ENCODE measurements at regions not wholly inside any gene's neighbourhood (a gene's known extent, or its start where the extent isn't known, plus 50 kb on each side); places are given as distances from the start of the nearest gene placed in this dataset.

GRCh38 chr12:75603475-75603874 is 92.1 kb upstream of the KRR1 start:
- Mint-ChIP-seq H3K9me3 (no peaks in the 10 kb centered on the region), H3K27ac (no peak overlapping the region), H3K36me3 (no peaks in the 10 kb centered on the region)
- no peak for ATAC-seq
- DNase-seq (ENCODE audit: low spot score in 2 of 2) = no peak

- no peak overlapping the region for H3K27ac Mint-ChIP-seq
- H3K9me3 Mint-ChIP-seq = no peaks in the 10 kb centered on the region
- no peaks in the 10 kb centered on the region for H3K36me3 Mint-ChIP-seq
- DNase-seq (ENCODE audit: low spot score in 2 of 2) (no peak), ATAC-seq (no peak)
Measured at GRCh38 chr12:75602106-75602505, 90.7 kb upstream of the KRR1 start.

GRCh38 chr12:75600146-75600545 is 88.7 kb upstream of the KRR1 start:
- DNase-seq (ENCODE audit: low spot score in 2 of 2) = no peak
- no peaks in the 10 kb centered on the region for H3K36me3 Mint-ChIP-seq

GRCh38 chr12:75599061-75599460 is 87.7 kb upstream of the KRR1 start:
- Mint-ChIP-seq H3K36me3 (no peaks in the 10 kb centered on the region), H3K27ac (no peak overlapping the region), H3K9me3 (no peaks in the 10 kb centered on the region)
- DNase-seq (ENCODE audit: low spot score in 2 of 2) = no peak
- ATAC-seq = no peak

More at GRCh38 chr12:75600146-75600545, 88.7 kb upstream of the KRR1 start:
- ATAC-seq = no peak
- H3K27ac Mint-ChIP-seq = no peak overlapping the region
- H3K9me3 Mint-ChIP-seq = no peaks in the 10 kb centered on the region

- no peak for ATAC-seq
- H3K9me3 Mint-ChIP-seq = no peaks in the 10 kb centered on the region
- H3K36me3 Mint-ChIP-seq = no peaks in the 10 kb centered on the region
- no peak for DNase-seq (ENCODE audit: low spot score in 2 of 2)
- no peak overlapping the region for H3K27ac Mint-ChIP-seq
Measured at GRCh38 chr12:75596406-75596805, 85.0 kb upstream of the KRR1 start.

GRCh38 chr12:75592638-75593335 is 81.4 kb upstream of the KRR1 start:
- peaks cover 0 to 9% of the 10 kb centered on the region in 2 donors for H3K9me3 Mint-ChIP-seq
- DNase-seq (ENCODE audit: low spot score in 2 of 2) (no peak), ATAC-seq (no peak)
- no peak overlapping the region for H3K27ac Mint-ChIP-seq
- H3K36me3 Mint-ChIP-seq = no peaks in the 10 kb centered on the region

GRCh38 chr12:75592086-75592485 is 80.7 kb upstream of the KRR1 start:
- DNase-seq (ENCODE audit: low spot score in 2 of 2) (no peak), ATAC-seq (no peak)
- peaks cover 0 to 9% of the 10 kb centered on the region in 2 donors for H3K9me3 Mint-ChIP-seq
- no peaks in the 10 kb centered on the region for H3K36me3 Mint-ChIP-seq
- no peak overlapping the region for H3K27ac Mint-ChIP-seq

- ATAC-seq (no peak), DNase-seq (ENCODE audit: low spot score in 2 of 2) (no peak)
- Mint-ChIP-seq H3K36me3 (no peaks in the 10 kb centered on the region), H3K27ac (no peak overlapping the region), H3K9me3 (peaks cover 0 to 9% of the 10 kb centered on the region in 2 donors)
Measured at GRCh38 chr12:75591628-75592027, 80.2 kb upstream of the KRR1 start.

- ATAC-seq = no peak
- peaks cover 0 to 9% of the 10 kb centered on the region in 2 donors for H3K9me3 Mint-ChIP-seq
- no peaks in the 10 kb centered on the region for H3K36me3 Mint-ChIP-seq
- no peak overlapping the region for H3K27ac Mint-ChIP-seq
- no peak for DNase-seq (ENCODE audit: low spot score in 2 of 2)
Measured at GRCh38 chr12:75589801-75590200, 78.4 kb upstream of the KRR1 start.

GRCh38 chr12:75587340-75588106 is 76.1 kb upstream of the KRR1 start:
- H3K27ac Mint-ChIP-seq = no peak overlapping the region
- H3K36me3 Mint-ChIP-seq = no peaks in the 10 kb centered on the region
- ATAC-seq (no peak), DNase-seq (ENCODE audit: low spot score in 2 of 2) (no peak)
- peaks cover 0 to 9% of the 10 kb centered on the region in 2 donors for H3K9me3 Mint-ChIP-seq

- Mint-ChIP-seq H3K36me3 (no peaks in the 10 kb centered on the region), H3K9me3 (peaks cover 0 to 9% of the 10 kb centered on the region in 2 donors), H3K27ac (no peak overlapping the region)
- DNase-seq (ENCODE audit: low spot score in 2 of 2) (no peak), ATAC-seq (no peak)
Measured at GRCh38 chr12:75585330-75585729, 73.9 kb upstream of the KRR1 start.

- Mint-ChIP-seq H3K36me3 (no peaks in the 10 kb centered on the region), H3K9me3 (no peaks in the 10 kb centered on the region), H3K27ac (no peak overlapping the region)
- no peak for DNase-seq (ENCODE audit: low spot score in 2 of 2)
- no peak for ATAC-seq
Measured at GRCh38 chr12:75583355-75583754, 71.9 kb upstream of the KRR1 start.

GRCh38 chr12:75581515-75581914 is 70.1 kb upstream of the KRR1 start:
- ATAC-seq (no peak), DNase-seq (ENCODE audit: low spot score in 2 of 2) (no peak)
- no peak overlapping the region for H3K27ac Mint-ChIP-seq
- no peaks in the 10 kb centered on the region for H3K36me3 Mint-ChIP-seq
- H3K9me3 Mint-ChIP-seq = no peaks in the 10 kb centered on the region

GRCh38 chr12:75579552-75579951 is 68.1 kb upstream of the KRR1 start:
- DNase-seq (ENCODE audit: low spot score in 2 of 2) = no peak
- no peaks in the 10 kb centered on the region for H3K36me3 Mint-ChIP-seq
- H3K9me3 Mint-ChIP-seq = no peaks in the 10 kb centered on the region
- no peak overlapping the region for H3K27ac Mint-ChIP-seq
- no peak for ATAC-seq

- Mint-ChIP-seq H3K27ac (no peak overlapping the region), H3K36me3 (no peaks in the 10 kb centered on the region), H3K9me3 (no peaks in the 10 kb centered on the region)
- ATAC-seq (no peak), DNase-seq (ENCODE audit: low spot score in 2 of 2) (no peak)
Measured at GRCh38 chr12:75578546-75578945, 67.1 kb upstream of the KRR1 start.

- no peak for DNase-seq (ENCODE audit: low spot score in 2 of 2)
- H3K9me3 Mint-ChIP-seq = no peaks in the 10 kb centered on the region
- no peaks in the 10 kb centered on the region for H3K36me3 Mint-ChIP-seq
- H3K27ac Mint-ChIP-seq = no peak overlapping the region
- ATAC-seq = no peak
Measured at GRCh38 chr12:75577812-75578211, 66.4 kb upstream of the KRR1 start.

GRCh38 chr12:75571656-75572205 is 60.3 kb upstream of the KRR1 start:
- H3K36me3 Mint-ChIP-seq = no peaks in the 10 kb centered on the region
- no peak overlapping the region for H3K27ac Mint-ChIP-seq
- H3K9me3 Mint-ChIP-seq = no peaks in the 10 kb centered on the region
- DNase-seq (ENCODE audit: low spot score in 2 of 2) (no peak), ATAC-seq (no peak)

GRCh38 chr12:75571204-75571603 is 59.8 kb upstream of the KRR1 start:
- no peak overlapping the region for H3K27ac Mint-ChIP-seq
- ATAC-seq = no peak
- H3K36me3 Mint-ChIP-seq = no peaks in the 10 kb centered on the region
- DNase-seq (ENCODE audit: low spot score in 2 of 2) = no peak
- H3K9me3 Mint-ChIP-seq = no peaks in the 10 kb centered on the region

Measured in activated naive CD4-positive, alpha-beta T cell treated with anti-CD3 and anti-CD28 coated beads, Interleukin-2, amount 50 U/mL, for 72 hours (primary cell).